Pancreas (tissue), 10 donors: ENCODE measurements at regions not wholly inside any gene's neighbourhood (a gene's known extent, or its start where the extent isn't known, plus 50 kb on each side); places are given as distances from the start of the nearest gene placed in this dataset.

Experiments
- ATAC-seq, 4 donors: fragments of 200-7000 bp; cut with Tn5 transposase; one replicate each; pipeline versions ENCODE4 v1.8.0 to v1.9.1; 2020; ENCODE audit warnings: mild to moderate bottlenecking in 4 of 4, moderate library complexity in 4 of 4
- DNase-seq, 6 donors: peaks; one replicate each; pipeline ENCODE4 v3.0.0-alpha.2; 2020
- FAIRE-seq: peaks from 2 replicates; lab custom pipeline; 2012; peaks lifted over from hg19 to GRCh38; lab: Jason Lieb, UNC
- H3K27ac ChIP-seq, 4 donors: fragments of 200-600 bp; sonication (generic); 1 replicate in 3 of 4; 2 replicates in 1 of 4; pipeline versions ENCODE4 v1.5.0 to v1.8.0; 2020
- H3K27me3 ChIP-seq, 4 donors: fragments of 200-600 bp; one replicate each; pipeline ENCODE4 v1.8.0; 2021
- H3K36me3 ChIP-seq, 3 donors: fragments of 200-600 bp; sonication (generic) in 1 of 3; one replicate each; pipeline versions ENCODE4 v1.5.0 to v1.8.0; 2020 to 2021
- H3K4me1 ChIP-seq, 3 donors: fragments of 200-600 bp; one replicate each; pipeline ENCODE4 v1.8.0; 2021
- H3K4me3 ChIP-seq, 4 donors: fragments of 200-600 bp; sonication (generic) in 2 of 4; one replicate each; pipeline versions ENCODE4 v1.5.0 to v1.8.0; 2020 to 2021
- H3K9me3 ChIP-seq, 4 donors: fragments of 200-600 bp; one replicate each; pipeline ENCODE4 v1.8.0; 2021
- CTCF ChIP-seq, 4 donors: fragments of 200-600 bp; sonication (generic) in 3 of 4; IDR thresholded peaks; one replicate each; pipeline versions ENCODE4 v1.5.0 to v1.8.0; 2021; ENCODE audit warnings: antibody characterized with exemption in 4 of 4
- WGBS, 2 donors: extraction: QIAGEN DNeasy Blood & Tissue Kit; methylation state at CpG; one replicate each; pipeline ENCODE4 v1.1.7; 2013; 5-methylcytosine and 5-hydroxymethylcytosine counted together
- intact Hi-C, 3 donors: fragments of 100-400 bp; cut with DNase I; formaldehyde crosslinking; loops; one replicate each; pipeline versions ENCODE4 v1.11.1 to v1.14.2; 2022
- donor health status: healthy with polysubstance abuse.
- donor health status: DM: no; HTN: no; CAD: no; lungs with moderate emphysema.
- donor health status: DM: no; HTN: no; CAD: no.
- donor health status: control.
- donor health status: control.
- donor health status: Bipolar disorder and iron deficiency.
- donor health status: DM: yes; HTN: yes; CAD: no.
- donor health status: DM: no; HTN: no; CAD: no.
- donor health status: DM: no; HTN: no; CAD: no.
- donor health status: DM: yes; HTN: yes; CAD: no.

- Histone ChIP-seq H3K4me1 (no peaks in the 10 kb centered on the region), H3K4me3 (no peak overlapping the region), H3K27me3 (no peaks in the 10 kb centered on the region), H3K27ac (no peak overlapping the region), H3K36me3 (no peaks in the 10 kb centered on the region), H3K9me3 (no peaks in the 10 kb centered on the region)
- intact Hi-C loops: no loop called here
- 62 to 82% methylated on average over 2 of the region's 2 CpGs for WGBS, 2 donors
- DNase-seq: no peak
- no peak for FAIRE-seq
- TF ChIP-seq CTCF (IDR thresholded peaks at IDR 0.05): no peak
- ATAC-seq: no peak
Measured at GRCh38 chr5:117242028-117242427, 667.4 kb upstream of the SEMA6A start.

GRCh38 chr5:117236941-117237340, 662.3 kb upstream of the SEMA6A start:
- no peaks in the 10 kb centered on the region for H3K4me1 ChIP-seq
- intact Hi-C loops: no loop called here
- no peaks in the 10 kb centered on the region for H3K36me3 ChIP-seq
- no peak for ATAC-seq
- WGBS, 2 donors: 54 to 63% methylated on average over 3 of the region's 3 CpGs
- no peak for FAIRE-seq
- TF ChIP-seq CTCF (IDR thresholded peaks at IDR 0.05): no peak
- DNase-seq: no peak
- H3K27me3 ChIP-seq: no peaks in the 10 kb centered on the region
- no peaks in the 10 kb centered on the region for H3K9me3 ChIP-seq
- no peak overlapping the region for H3K27ac ChIP-seq
- H3K4me3 ChIP-seq: no peak overlapping the region

- FAIRE-seq (no peak), ATAC-seq (no peak), DNase-seq (no peak)
- no peak overlapping the region for H3K4me3 ChIP-seq
- H3K9me3 ChIP-seq: no peaks in the 10 kb centered on the region
- TF ChIP-seq CTCF (IDR thresholded peaks at IDR 0.05): no peak
- no peaks in the 10 kb centered on the region for H3K36me3 ChIP-seq
- 60 to 76% methylated on average over 5 of the region's 5 CpGs for WGBS, 2 donors
- no peak overlapping the region for H3K27ac ChIP-seq
- H3K4me1 ChIP-seq: no peaks in the 10 kb centered on the region
- intact Hi-C loops: no loop called here
- no peaks in the 10 kb centered on the region for H3K27me3 ChIP-seq
Measured at GRCh38 chr5:117235786-117236185, 661.2 kb upstream of the SEMA6A start.

GRCh38 chr5:117230375-117230774, 655.8 kb upstream of the SEMA6A start:
- intact Hi-C loops: no loop called here
- WGBS, 2 donors: 63 to 75% methylated on average over 3 of the region's 3 CpGs
- Histone ChIP-seq H3K4me1 (no peaks in the 10 kb centered on the region), H3K27ac (no peak overlapping the region), H3K27me3 (no peaks in the 10 kb centered on the region), H3K9me3 (no peaks in the 10 kb centered on the region), H3K36me3 (no peaks in the 10 kb centered on the region), H3K4me3 (no peak overlapping the region)
- no peak for ATAC-seq
- no peak for DNase-seq
- TF ChIP-seq CTCF (IDR thresholded peaks at IDR 0.05): no peak
- FAIRE-seq: no peak

GRCh38 chr5:117220730-117221129, 646.1 kb upstream of the SEMA6A start:
- Histone ChIP-seq H3K9me3 (no peaks in the 10 kb centered on the region), H3K4me3 (no peak overlapping the region), H3K27ac (no peak overlapping the region), H3K27me3 (no peaks in the 10 kb centered on the region), H3K4me1 (no peaks in the 10 kb centered on the region), H3K36me3 (no peaks in the 10 kb centered on the region)
- DNase-seq (no peak), FAIRE-seq (no peak), ATAC-seq (no peak)
- 40% methylated on average over 1 of the region's 1 CpG for WGBS, 2 donors
- intact Hi-C loops: no loop called here
- TF ChIP-seq CTCF (IDR thresholded peaks at IDR 0.05): no peak
